ENCODE measurements at regions not wholly inside any gene's neighbourhood (a gene's known extent, or its start where the extent isn't known, plus 50 kb on each side); places are given as distances from the start of the nearest gene placed in this dataset.

DNA sequence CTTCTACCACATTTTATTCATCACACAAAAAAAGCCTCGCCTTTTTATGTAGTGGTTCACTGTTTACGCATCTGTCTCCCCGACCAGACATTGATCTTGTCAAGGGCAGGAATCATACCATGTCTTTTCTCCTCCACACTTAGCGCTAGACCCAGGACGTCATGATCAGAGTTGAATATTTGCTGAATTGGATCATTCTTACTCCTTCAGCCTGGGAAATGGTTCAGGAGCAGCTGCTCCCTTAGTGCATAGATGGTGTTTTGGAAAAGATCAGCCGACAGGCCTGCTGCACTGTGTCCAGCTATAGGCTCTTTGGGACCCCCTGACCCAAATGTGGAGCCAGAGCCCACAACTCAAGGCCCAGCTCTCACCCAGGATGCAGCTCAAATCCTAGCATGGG lies 249.1 kb upstream of the TMEM72 start:
- TF ChIP-seq, protein P1, sequence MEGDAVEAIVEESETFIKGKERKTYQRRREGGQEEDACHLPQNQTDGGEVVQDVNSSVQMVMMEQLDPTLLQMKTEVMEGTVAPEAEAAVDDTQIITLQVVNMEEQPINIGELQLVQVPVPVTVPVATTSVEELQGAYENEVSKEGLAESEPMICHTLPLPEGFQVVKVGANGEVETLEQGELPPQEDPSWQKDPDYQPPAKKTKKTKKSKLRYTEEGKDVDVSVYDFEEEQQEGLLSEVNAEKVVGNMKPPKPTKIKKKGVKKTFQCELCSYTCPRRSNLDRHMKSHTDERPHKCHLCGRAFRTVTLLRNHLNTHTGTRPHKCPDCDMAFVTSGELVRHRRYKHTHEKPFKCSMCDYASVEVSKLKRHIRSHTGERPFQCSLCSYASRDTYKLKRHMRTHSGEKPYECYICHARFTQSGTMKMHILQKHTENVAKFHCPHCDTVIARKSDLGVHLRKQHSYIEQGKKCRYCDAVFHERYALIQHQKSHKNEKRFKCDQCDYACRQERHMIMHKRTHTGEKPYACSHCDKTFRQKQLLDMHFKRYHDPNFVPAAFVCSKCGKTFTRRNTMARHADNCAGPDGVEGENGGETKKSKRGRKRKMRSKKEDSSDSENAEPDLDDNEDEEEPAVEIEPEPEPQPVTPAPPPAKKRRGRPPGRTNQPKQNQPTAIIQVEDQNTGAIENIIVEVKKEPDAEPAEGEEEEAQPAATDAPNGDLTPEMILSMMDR (IDR thresholded peaks at IDR 0.05; ENCODE audit: insufficient read depth, low read length, poor library complexity, severe bottlenecking) = no peak
- no peak for TF ChIP-seq EZH2phosphoT487 (conservative IDR thresholded peaks at IDR 0.05; ENCODE audit: low read length)
